ENCODE measurements at regions not wholly inside any gene's neighbourhood (a gene's known extent, or its start where the extent isn't known, plus 50 kb on each side); places are given as distances from the start of the nearest gene placed in this dataset.

GRCh38 chr3:43870844-43871626 is 180.3 kb downstream of the ABHD5 start:
- no peak for TF ChIP-seq GATA2 (IDR thresholded peaks at IDR 0.05; ENCODE audit: low read depth, low read length)
- no peak for TF ChIP-seq GATA3 (IDR thresholded peaks at IDR 0.05; ENCODE audit: low read depth, low read length)

All from SH-SY5Y (cell line).